HepG2 (cell line): ENCODE measurements at regions not wholly inside any gene's neighbourhood (a gene's known extent, or its start where the extent isn't known, plus 50 kb on each side); places are given as distances from the start of the nearest gene placed in this dataset.

ENCODE experiments used
- ATAC-seq: fragments of 200-7000 bp; cut with Tn5 transposase; 3 replicates; pipeline ENCODE4 v1.9.1; 2020; ENCODE audit warnings: mild to moderate bottlenecking, moderate library complexity
- BruUV-seq: library from RNA; stranded (reverse); fragments of 400-500 nt; replicated peaks from 2 replicates; lab custom pipeline; 2021; lab: Mats Ljungman, UMichigan
- CTCF ChIA-PET: fragments of 300-600 bp; formaldehyde crosslinking; extraction: SDS; loops from one replicate; lab custom pipeline; 2021; ENCODE audit warnings: low total read pairs, inconsistent platforms, low intra/inter-chr PET ratio; lab: Yijun Ruan, JAX
- POLR2A ChIA-PET: fragments of 350-600 bp; sonication (Branson Sonifier 250); formaldehyde crosslinking; loops from one replicate; lab custom pipeline; 2020; ENCODE audit warnings: antibody characterized with exemption, inconsistent platforms; lab: Yijun Ruan, JAX
- DNase-seq: peaks from one replicate; pipeline ENCODE4 v3.0.0-alpha.2; 2015; ENCODE audit warnings: low spot score
- FAIRE-seq: peaks from 3 replicates; lab custom pipeline; 2011; peaks lifted over from hg19 to GRCh38; lab: Jason Lieb, UNC
- H2AFZ ChIP-seq: one replicate; pipeline ENCODE4 v1.6.1; 2011; ENCODE audit warnings: low read length, inconsistent platforms
- H3K27ac ChIP-seq: fragments of 300-600 bp; 3 replicates; pipeline ENCODE4 v1.8.0; 2011; ENCODE audit warnings: mixed run types, mild to moderate bottlenecking, mixed read lengths, low read length, inconsistent platforms; ENCODE audit not compliant: insufficient read depth; ENCODE audit errors: extremely low read length
- H3K27me3 ChIP-seq, 2 experiments: fragments of 200-600 bp in 1 of 2; 2 replicates in 1 of 2; 3 replicates in 1 of 2; pipeline versions ENCODE4 v1.6.0 to v1.8.0; 2011; ENCODE audit warnings: low read length in 2 of 2, mild to moderate bottlenecking in 2 of 2, moderate library complexity in 2 of 2, inconsistent platforms in 1 of 2; ENCODE audit not compliant: insufficient read depth in 2 of 2, control insufficient read depth in 1 of 2
- H3K36me3 ChIP-seq, 2 experiments: fragments of 200-600 bp in 1 of 2; replicated peaks in 1 of 2; 2 replicates in 1 of 2; 3 replicates in 1 of 2; pipeline versions ENCODE4 v1.5.1 to v1.8.0; 2011; ENCODE audit warnings: low read length in 2 of 2, inconsistent platforms in 1 of 2; ENCODE audit not compliant: insufficient read depth in 2 of 2, control insufficient read depth in 1 of 2
- H3K4me1 ChIP-seq: 2 replicates; pipeline ENCODE4 v1.5.1; 2012; ENCODE audit warnings: low read length, inconsistent platforms; ENCODE audit not compliant: insufficient read depth
- H3K4me2 ChIP-seq: 2 replicates; pipeline ENCODE4 v1.6.0; 2011; ENCODE audit warnings: low read depth, low read length, inconsistent platforms
- H3K4me3 ChIP-seq, 3 experiments: fragments of 200-600 bp in 1 of 3; sonication (generic), shearing (Covaris generic) in 1 of 3; replicated peaks in 1 of 3; 2 replicates each; pipeline ENCODE4 v1.5.1; 2011 to 2016; ENCODE audit warnings: low read length in 3 of 3, inconsistent platforms in 2 of 3, low read depth in 2 of 3, mild to moderate bottlenecking in 2 of 3, control low read depth in 1 of 3, mixed read lengths in 1 of 3; ENCODE audit not compliant: insufficient read depth in 1 of 3
- H3K79me2 ChIP-seq: one replicate; pipeline ENCODE4 v1.6.1; 2011; ENCODE audit warnings: low read length, inconsistent platforms; ENCODE audit not compliant: insufficient read depth
- H3K9ac ChIP-seq: 2 replicates; pipeline ENCODE4 v1.6.0; 2011; ENCODE audit warnings: mild to moderate bottlenecking, low read depth, low read length, inconsistent platforms; ENCODE audit not compliant: insufficient read depth
- H3K9me3 ChIP-seq: 2 replicates; pipeline ENCODE4 v1.5.1; 2012; ENCODE audit warnings: mild to moderate bottlenecking, low read length
- H4K20me1 ChIP-seq: 2 replicates; pipeline ENCODE4 v1.6.0; 2011; ENCODE audit warnings: inconsistent platforms, mild to moderate bottlenecking, low read length, moderate library complexity; ENCODE audit not compliant: insufficient read depth
- CBFB ChIP-seq: sonication (generic); formaldehyde crosslinking; IDR thresholded peaks from 2 replicates; pipeline ENCODE4 v1.4.0; 2020; ENCODE audit warnings: missing genetic modification reagents
- CHD2 ChIP-seq: IDR thresholded peaks from 2 replicates; pipeline ENCODE4 v1.6.1; 2011; ENCODE audit warnings: low read depth, low read length, improper control_type of control experiment
- DNMT1 ChIP-seq: sonication (generic); formaldehyde crosslinking; IDR thresholded peaks from 2 replicates; pipeline ENCODE4 v1.5.1; 2020; ENCODE audit warnings: mild to moderate bottlenecking, missing genetic modification reagents
- FOXK2 ChIP-seq: fragments of 450-650 bp; IDR thresholded peaks from 2 replicates; pipeline ENCODE4 v1.6.1; 2016
- GFI1 ChIP-seq: sonication (generic); formaldehyde crosslinking; IDR thresholded peaks from 2 replicates; pipeline ENCODE4 v1.5.0; 2020; ENCODE audit warnings: missing genetic modification reagents, mild to moderate bottlenecking, borderline replicate concordance
- JUNB ChIP-seq: sonication (generic); formaldehyde crosslinking; IDR thresholded peaks from 2 replicates; pipeline ENCODE4 v1.8.0; 2022; ENCODE audit warnings: missing genetic modification reagents, mild to moderate bottlenecking, borderline replicate concordance
- KLF13 ChIP-seq: sonication (generic); formaldehyde crosslinking; IDR thresholded peaks from 2 replicates; pipeline ENCODE4 v1.4.0; 2020; ENCODE audit warnings: mild to moderate bottlenecking, missing genetic modification reagents
- NR3C1 ChIP-seq: sonication (generic); formaldehyde crosslinking; IDR thresholded peaks from 2 replicates; pipeline ENCODE4 v1.4.0; 2020; ENCODE audit warnings: missing genetic modification reagents
- SP140L ChIP-seq: sonication (generic); formaldehyde crosslinking; IDR thresholded peaks from 2 replicates; pipeline ENCODE4 v1.4.0; 2020; ENCODE audit warnings: missing genetic modification reagents, borderline replicate concordance
- ZFYVE20 ChIP-seq: sonication (generic); formaldehyde crosslinking; IDR thresholded peaks from 2 replicates; pipeline ENCODE4 v1.8.0; 2023; ENCODE audit warnings: low read depth, mild to moderate bottlenecking, moderate library complexity, missing genetic modification reagents, borderline replicate concordance
- ZNF18 ChIP-seq: sonication (generic); formaldehyde crosslinking; IDR thresholded peaks from 2 replicates; pipeline ENCODE4 v1.8.0; 2022; ENCODE audit warnings: mild to moderate bottlenecking, missing genetic modification reagents; ENCODE audit not compliant: insufficient replicate concordance
- ZNF318 ChIP-seq: sonication (generic); formaldehyde crosslinking; IDR thresholded peaks from 2 replicates; pipeline ENCODE4 v1.4.0; 2020; ENCODE audit warnings: mild to moderate bottlenecking, missing genetic modification reagents
- ZNF441 ChIP-seq: sonication (generic); formaldehyde crosslinking; IDR thresholded peaks from 2 replicates; pipeline ENCODE4 v1.7.0; 2021; ENCODE audit warnings: missing genetic modification reagents, borderline replicate concordance
- ZNF577 ChIP-seq: sonication (generic); formaldehyde crosslinking; IDR thresholded peaks from 2 replicates; pipeline ENCODE4 v1.4.0; 2020; ENCODE audit warnings: mild to moderate bottlenecking, low read depth, missing genetic modification reagents, borderline replicate concordance
- WGBS: methylation state at CpG from one replicate; pipeline ENCODE4 v1.1.6; 2017; ENCODE audit warnings: low lambda C conversion rate; 5-methylcytosine and 5-hydroxymethylcytosine counted together
- in situ Hi-C: cut with HindIII; loops from 2 replicates; pipeline ENCODE4 v1.10.0; 2017; ENCODE audit warnings: low pct_unique_long_range_greater_than_20kb; ENCODE audit not compliant: extremely low pct_ligation_motif_present
- intact Hi-C: fragments of 100-400 bp; cut with micrococcal nuclease; formaldehyde crosslinking; loops from one replicate; pipeline ENCODE4 v1.10.0; 2022; ENCODE audit not compliant: unreplicated experiment
- TF ChIP-seq, protein P1 (sequence below): sonication (generic); formaldehyde crosslinking; IDR thresholded peaks from 2 replicates; pipeline ENCODE4 v1.4.0; 2020; ENCODE audit warnings: missing genetic modification reagents

DNA sequence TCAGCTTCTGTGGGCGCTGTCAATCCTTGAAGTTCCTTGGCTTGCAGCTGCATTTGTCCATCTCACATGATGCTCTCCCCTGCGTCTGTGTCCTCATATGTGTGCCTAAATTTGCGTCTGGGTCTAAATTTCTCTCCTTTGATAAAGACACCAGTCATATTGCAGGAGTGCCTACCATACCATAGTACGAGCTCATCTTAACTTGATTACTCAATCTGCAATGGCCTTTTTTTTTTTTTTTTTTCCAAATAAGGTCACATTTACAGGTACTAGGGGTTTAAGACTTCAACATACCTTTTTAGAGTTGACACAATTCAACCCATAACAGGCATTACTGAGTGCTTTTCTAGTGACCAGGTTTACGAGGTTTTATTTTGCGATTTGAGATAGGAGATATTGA lies 233.3 kb upstream of the TBX3 start:
- Histone ChIP-seq H3K9ac (no peak overlapping the region), H4K20me1 (no peaks in the 10 kb centered on the region), H3K9me3 (peaks cover 5% of the 10 kb centered on the region), H3K4me1 (peaks cover 28% of the 10 kb centered on the region), H3K27me3 (no peaks in the 10 kb centered on the region), H2AFZ (no peak overlapping the region), H3K36me3 (no peaks in the 10 kb centered on the region), H3K79me2 (no peaks in the 10 kb centered on the region), H3K4me3 (no peak overlapping the region), H3K4me2 (no peak overlapping the region), H3K27ac (no peak overlapping the region)
- CTCF ChIA-PET: no interaction called here
- no TSS peak for BruUV-seq
- FAIRE-seq (no peak), DNase-seq (no peak), ATAC-seq (no peak)
- in situ Hi-C loops: no loop called here
- no peak for TF ChIP-seq JUNB
- no peak for TF ChIP-seq FOXK2
- no peak for TF ChIP-seq ZNF318 (CRISPR knock-in tag)
- no peak for TF ChIP-seq SP140L (CRISPR knock-in tag)
- TF ChIP-seq ZNF577 (CRISPR knock-in tag): no peak
- no peak for TF ChIP-seq CHD2
- no peak for TF ChIP-seq GFI1
- TF ChIP-seq CBFB (CRISPR knock-in tag): no peak
- no peak for TF ChIP-seq NR3C1 (CRISPR knock-in tag)
- TF ChIP-seq ZNF441 (CRISPR knock-in tag): no peak
- TF ChIP-seq ZNF18 (CRISPR knock-in tag): no peak
- no peak for TF ChIP-seq KLF13 (CRISPR knock-in tag)
- no peak for TF ChIP-seq ZFYVE20 (CRISPR knock-in tag)
- TF ChIP-seq DNMT1 (CRISPR knock-in tag): no peak
- TF ChIP-seq, protein P1, sequence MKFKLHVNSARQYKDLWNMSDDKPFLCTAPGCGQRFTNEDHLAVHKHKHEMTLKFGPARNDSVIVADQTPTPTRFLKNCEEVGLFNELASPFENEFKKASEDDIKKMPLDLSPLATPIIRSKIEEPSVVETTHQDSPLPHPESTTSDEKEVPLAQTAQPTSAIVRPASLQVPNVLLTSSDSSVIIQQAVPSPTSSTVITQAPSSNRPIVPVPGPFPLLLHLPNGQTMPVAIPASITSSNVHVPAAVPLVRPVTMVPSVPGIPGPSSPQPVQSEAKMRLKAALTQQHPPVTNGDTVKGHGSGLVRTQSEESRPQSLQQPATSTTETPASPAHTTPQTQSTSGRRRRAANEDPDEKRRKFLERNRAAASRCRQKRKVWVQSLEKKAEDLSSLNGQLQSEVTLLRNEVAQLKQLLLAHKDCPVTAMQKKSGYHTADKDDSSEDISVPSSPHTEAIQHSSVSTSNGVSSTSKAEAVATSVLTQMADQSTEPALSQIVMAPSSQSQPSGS: no peak
- intact Hi-C loops: loop anchor here (5.0 kb wide), 1 partner anchor 120 kb away; no protein-coding TSS in a partner anchor
- POLR2A ChIA-PET: interaction anchor here (3.1 kb wide), 1 partner anchor 233 kb away, joined by 15 read pairs; the partner anchor contains the start of gene TBX3
- WGBS: 68% methylated on average over 6 of the region's 6 CpGs
